Right cardiac atrium (tissue), 5 donors: ENCODE measurements at regions not wholly inside any gene's neighbourhood (a gene's known extent, or its start where the extent isn't known, plus 50 kb on each side); places are given as distances from the start of the nearest gene placed in this dataset.
"Not testable (repeated sequence)": the region's sequence is repeated elsewhere in the genome, so short reads cannot be mapped to it uniquely, and the experiment has no call there.

Source experiments
- ATAC-seq, 2 donors: fragments of 200-7000 bp; cut with Tn5 transposase; one replicate each; pipeline versions ENCODE4 v1.8.0 to v1.9.1; 2020; ENCODE audit warnings: moderate library complexity in 2 of 2, mild to moderate bottlenecking in 1 of 2
- DNase-seq, 3 donors: peaks; one replicate each; pipeline ENCODE4 v3.0.0-alpha.2; 2020
- H3K27ac ChIP-seq: one replicate; pipeline ENCODE4 v1.5.1; 2013; ENCODE audit warnings: mild to moderate bottlenecking, low read length, control low read depth, moderate library complexity
- H3K27me3 ChIP-seq: one replicate; pipeline ENCODE4 v1.6.1; 2013; ENCODE audit not compliant: control insufficient read depth, insufficient read depth
- H3K4me1 ChIP-seq: one replicate; pipeline ENCODE4 v1.6.1; 2013; ENCODE audit warnings: low read length; ENCODE audit not compliant: control insufficient read depth, insufficient read depth
- H3K4me3 ChIP-seq: one replicate; pipeline ENCODE4 v1.5.1; 2013; ENCODE audit warnings: low read length, control low read depth
- H3K9me3 ChIP-seq: one replicate; pipeline ENCODE4 v1.6.1; 2013; ENCODE audit warnings: low read length; ENCODE audit not compliant: control insufficient read depth
- WGBS: extraction: QIAGEN DNeasy Blood & Tissue Kit; methylation state at CpG from one replicate; pipeline ENCODE4 v1.1.7; 2013; 5-methylcytosine and 5-hydroxymethylcytosine counted together
- intact Hi-C, 4 donors: fragments of 100-400 bp; cut with DNase I; formaldehyde crosslinking; loops; one replicate each; pipeline versions ENCODE4 v1.11.0 to v1.14.0; 2022 to 2023
- donor health status: healthy with polysubstance abuse.
- donor health status: DM: no; HTN: yes; CAD: no.
- donor health status: DM: no; HTN: no; CAD: no.
- donor health status: DM: no; HTN: yes; CAD: no; lungs with severe emphysema.
- donor health status: DM: yes; HTN: yes; CAD: no.

DNA sequence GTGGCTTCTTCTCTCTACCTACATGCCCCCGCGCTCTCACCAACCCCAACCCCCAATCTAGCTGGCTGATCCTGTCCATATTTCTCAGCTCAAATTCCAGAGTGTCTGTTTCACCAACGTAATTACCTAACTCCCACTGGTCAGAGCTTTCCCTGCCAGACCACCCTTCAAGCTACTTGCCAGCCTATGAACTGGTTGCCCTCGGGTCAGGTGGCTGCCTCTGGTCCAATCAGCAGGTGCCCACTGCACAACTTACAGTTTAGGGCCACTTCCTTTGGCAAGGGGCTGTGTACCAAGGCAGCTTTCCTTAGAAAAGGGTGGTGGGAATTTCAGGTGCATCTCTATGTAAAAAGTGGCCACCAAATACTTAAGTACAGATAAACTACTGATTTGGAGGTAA, 92.2 kb upstream of the SLC30A5 start:
- H3K4me3 ChIP-seq = no peak overlapping the region
- WGBS = 90% methylated on average over 4 of the region's 4 CpGs
- DNase-seq = no peak
- intact Hi-C loops = no loop called here
- no peak overlapping the region for H3K27ac ChIP-seq
- no peak for ATAC-seq
- H3K9me3 ChIP-seq = no peaks in the 10 kb centered on the region
- no peaks in the 10 kb centered on the region for H3K4me1 ChIP-seq
- no peaks in the 10 kb centered on the region for H3K27me3 ChIP-seq

- no peak overlapping the region for H3K27ac ChIP-seq
- WGBS = 68% methylated on average over 3 of the region's 3 CpGs
- ATAC-seq (no peak), DNase-seq (no peak)
- H3K27me3 ChIP-seq = no peaks in the 10 kb centered on the region
- no peaks in the 10 kb centered on the region for H3K4me1 ChIP-seq
- intact Hi-C loops = no loop called here
- H3K9me3 ChIP-seq = no peaks in the 10 kb centered on the region
- no peak overlapping the region for H3K4me3 ChIP-seq
Observed at GRCh38 chr5:69004127-69004526, 89.7 kb upstream of the SLC30A5 start.

- WGBS = 80% methylated on average over 3 of the region's 3 CpGs
- DNase-seq (no peak), ATAC-seq (no peak)
- no peaks in the 10 kb centered on the region for H3K4me1 ChIP-seq
- no peak overlapping the region for H3K4me3 ChIP-seq
- no peaks in the 10 kb centered on the region for H3K27me3 ChIP-seq
- no peak overlapping the region for H3K27ac ChIP-seq
- H3K9me3 ChIP-seq = no peaks in the 10 kb centered on the region
- intact Hi-C loops = no loop called here
Observed at GRCh38 chr5:69004676-69005075, 89.1 kb upstream of the SLC30A5 start.

DNA sequence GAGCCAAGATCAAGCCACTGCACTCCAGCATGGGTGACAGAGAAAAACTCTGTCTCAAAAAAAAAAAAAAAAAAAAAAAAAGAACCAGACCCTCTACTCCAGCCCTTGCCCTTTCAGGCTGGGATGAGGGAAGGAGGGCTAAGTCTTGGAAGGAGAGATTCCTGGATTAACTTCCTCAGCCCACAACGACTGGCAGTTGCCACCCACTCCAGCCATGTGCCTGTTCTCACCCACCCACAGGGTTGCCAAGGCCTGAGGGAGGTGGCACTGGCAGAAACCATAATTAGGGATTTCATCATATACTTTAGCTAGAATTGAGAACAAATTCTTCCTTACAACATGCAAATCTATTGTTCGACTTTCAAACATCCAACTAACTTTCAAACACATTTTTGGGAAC, 87.8 kb upstream of the SLC30A5 start:
- Histone ChIP-seq H3K4me3 (no peak overlapping the region), H3K27ac (no peak overlapping the region), H3K4me1 (no peaks in the 10 kb centered on the region), H3K27me3 (no peaks in the 10 kb centered on the region), H3K9me3 (no peaks in the 10 kb centered on the region)
- intact Hi-C loops = no loop called here
- ATAC-seq = no peak
- DNase-seq = no peak
- 80% methylated on average over 2 of the region's 2 CpGs for WGBS

DNA sequence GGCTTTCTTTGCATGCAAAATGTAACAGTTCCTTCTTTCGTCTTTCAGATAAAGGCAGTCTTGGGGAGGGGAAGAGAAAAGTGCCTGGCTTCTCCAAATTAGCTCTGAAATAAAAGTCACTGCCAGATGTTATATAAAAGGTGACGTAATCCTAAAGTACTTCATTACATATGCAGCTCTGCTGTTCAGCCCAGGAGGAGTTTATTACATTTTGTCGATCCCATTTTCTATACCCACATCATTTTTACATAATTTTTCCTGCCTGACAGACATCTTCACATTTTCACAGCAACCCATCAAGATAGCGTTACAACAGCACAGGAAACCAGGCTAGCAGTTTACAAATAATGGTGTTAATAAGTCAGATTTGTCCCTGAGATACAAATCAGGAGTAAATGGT, 86.7 kb upstream of the SLC30A5 start:
- 40% methylated on average over 4 of the region's 4 CpGs for WGBS
- no peaks in the 10 kb centered on the region for H3K27me3 ChIP-seq
- no peak overlapping the region for H3K27ac ChIP-seq
- DNase-seq = no peak
- no peak overlapping the region for H3K4me3 ChIP-seq
- no peaks in the 10 kb centered on the region for H3K4me1 ChIP-seq
- ATAC-seq = no peak
- H3K9me3 ChIP-seq = no peaks in the 10 kb centered on the region
- intact Hi-C loops = no loop called here

DNA sequence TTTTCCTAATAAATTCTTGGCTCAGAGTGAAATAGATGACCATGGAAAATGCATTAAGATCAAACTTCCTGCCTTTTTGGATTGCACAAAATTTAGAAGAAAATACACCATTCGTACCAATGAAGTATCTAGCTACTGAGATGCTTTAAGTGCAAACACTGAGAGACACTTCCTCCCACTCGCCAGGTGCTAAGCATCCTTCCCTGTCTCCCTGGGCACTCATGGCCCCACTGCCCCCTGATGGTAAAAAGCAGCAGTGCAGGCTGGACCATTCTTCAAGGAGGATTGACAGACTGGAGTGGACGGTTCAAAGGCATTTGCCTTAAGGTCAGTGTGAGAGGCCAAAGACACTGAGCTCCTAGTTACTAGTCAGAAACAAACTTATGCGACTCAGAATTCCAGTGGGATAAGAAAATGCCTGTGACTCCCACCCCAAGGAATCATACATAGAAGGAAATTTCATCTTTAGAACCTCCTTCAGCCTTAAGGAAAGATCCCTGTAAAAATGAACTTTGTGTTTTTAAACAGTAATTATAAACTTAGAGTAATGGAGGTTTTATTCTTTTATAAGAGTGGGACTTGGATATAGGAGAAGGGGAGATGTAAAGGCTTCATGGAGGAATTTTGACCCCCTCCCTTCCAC, 86.0 kb upstream of the SLC30A5 start:
- Histone ChIP-seq H3K27me3 (no peaks in the 10 kb centered on the region), H3K4me3 (no peak overlapping the region), H3K4me1 (no peaks in the 10 kb centered on the region), H3K27ac (no peak overlapping the region), H3K9me3 (no peaks in the 10 kb centered on the region)
- whole genome bisulfite sequencing = 18% methylated on average over 4 of the region's 4 CpGs
- intact Hi-C loops = no loop called here
- DNase-seq (peak; percentile 41 to 81 (median 71)), ATAC-seq (peak; percentile 51 to 65)

DNA sequence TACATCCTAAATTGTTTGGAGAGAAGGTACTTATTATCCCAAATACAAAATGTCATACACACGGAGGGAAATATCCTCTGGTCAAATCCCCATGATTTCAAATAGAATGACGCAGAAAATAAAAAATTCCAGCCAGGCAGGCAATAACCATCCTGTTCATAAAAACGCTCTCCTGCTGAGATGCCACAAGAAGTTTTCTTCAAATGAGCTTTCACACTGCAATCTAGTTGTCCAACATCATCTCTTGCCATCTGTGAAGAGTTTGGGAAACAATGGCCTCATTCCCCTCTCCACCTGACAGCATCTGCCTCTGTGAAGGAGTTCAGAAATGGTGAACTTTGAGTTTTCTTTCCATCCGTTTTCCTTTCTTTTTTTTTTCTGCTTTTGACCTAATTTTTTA, 83.3 kb upstream of the SLC30A5 start:
- WGBS = 81% methylated on average over 4 of the region's 4 CpGs
- no peak for ATAC-seq
- no peak for DNase-seq
- H3K4me3 ChIP-seq = no peak overlapping the region
- no peaks in the 10 kb centered on the region for H3K27me3 ChIP-seq
- no peaks in the 10 kb centered on the region for H3K9me3 ChIP-seq
- no peaks in the 10 kb centered on the region for H3K4me1 ChIP-seq
- intact Hi-C loops = no loop called here
- no peak overlapping the region for H3K27ac ChIP-seq

GRCh38 chr5:69011910-69012309, 81.9 kb upstream of the SLC30A5 start:
- H3K9me3 ChIP-seq = no peaks in the 10 kb centered on the region
- no peak overlapping the region for H3K27ac ChIP-seq
- WGBS = 75% methylated on average over 5 of the region's 5 CpGs
- DNase-seq (no peak), ATAC-seq (no peak)
- no peak overlapping the region for H3K4me3 ChIP-seq
- no peaks in the 10 kb centered on the region for H3K27me3 ChIP-seq
- H3K4me1 ChIP-seq = no peaks in the 10 kb centered on the region
- intact Hi-C loops = no loop called here

- WGBS = 95% methylated on average over 2 of the region's 2 CpGs
- intact Hi-C loops = no loop called here
- ATAC-seq = no peak
Observed at GRCh38 chr5:69013481-69013880, 80.3 kb upstream of the SLC30A5 start.

GRCh38 chr5:69014007-69014406, 79.8 kb upstream of the SLC30A5 start:
- DNase-seq, ATAC-seq, H3K27me3 ChIP-seq, H3K4me1 ChIP-seq, H3K4me3 ChIP-seq, intact Hi-C loops, H3K27ac ChIP-seq, H3K9me3 ChIP-seq: not testable (repeated sequence)
- 94% methylated on average over 2 of the region's 2 CpGs for WGBS

More at GRCh38 chr5:69013481-69013880, 80.3 kb upstream of the SLC30A5 start:
- H3K4me3 ChIP-seq = no peak overlapping the region
- no peaks in the 10 kb centered on the region for H3K9me3 ChIP-seq
- no peaks in the 10 kb centered on the region for H3K4me1 ChIP-seq
- H3K27ac ChIP-seq = no peak overlapping the region
- no peaks in the 10 kb centered on the region for H3K27me3 ChIP-seq
- DNase-seq = no peak

- H3K27ac ChIP-seq = no peak overlapping the region
- intact Hi-C loops = no loop called here
- H3K4me3 ChIP-seq = no peak overlapping the region
- DNase-seq = no peak
- no peaks in the 10 kb centered on the region for H3K4me1 ChIP-seq
- H3K9me3 ChIP-seq = no peaks in the 10 kb centered on the region
- H3K27me3 ChIP-seq = no peaks in the 10 kb centered on the region
- no peak for ATAC-seq
- 73% methylated on average over 6 of the region's 6 CpGs for WGBS
Observed at GRCh38 chr5:69019668-69020375, 74.0 kb upstream of the SLC30A5 start.
